ENCODE measurements at regions not wholly inside any gene's neighbourhood (a gene's known extent, or its start where the extent isn't known, plus 50 kb on each side); places are given as distances from the start of the nearest gene placed in this dataset.

DNA sequence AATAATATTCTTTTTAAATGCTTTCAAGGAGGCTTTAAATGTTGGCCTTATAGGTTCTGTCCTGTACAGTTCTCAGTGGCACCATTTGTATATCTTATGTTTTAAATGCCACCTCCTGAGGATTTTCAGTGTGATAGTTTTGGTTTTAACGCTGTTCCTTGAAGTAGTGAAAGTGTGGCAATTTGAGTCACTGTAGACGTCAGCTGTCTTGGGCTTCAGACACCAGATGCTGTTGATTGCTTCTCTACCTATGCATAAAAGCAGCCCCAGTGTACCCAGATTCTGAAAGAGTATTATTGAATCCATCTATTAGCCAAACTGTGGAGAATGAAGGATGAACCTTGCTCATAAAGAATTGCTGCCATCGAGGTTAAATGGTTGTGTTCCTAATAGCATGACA lies 316.8 kb upstream of the GBE1 start:
- no peak for TF ChIP-seq L3MBTL2 (conservative IDR thresholded peaks at IDR 0.05)
- no peak for TF ChIP-seq FOXA1 (IDR thresholded peaks at IDR 0.05)
- TF ChIP-seq BHLHE40 (IDR thresholded peaks at IDR 0.05; ENCODE audit: borderline replicate concordance): no peak
- no peak for TF ChIP-seq ZNF384 (IDR thresholded peaks at IDR 0.05)
- no peak for TF ChIP-seq NFRKB (IDR thresholded peaks at IDR 0.05)
- TF ChIP-seq CTBP1 (IDR thresholded peaks at IDR 0.05; ENCODE audit: borderline replicate concordance): no peak
- no peak for TF ChIP-seq FOXK2 (IDR thresholded peaks at IDR 0.05)
- TF ChIP-seq SUZ12 (IDR thresholded peaks at IDR 0.05): no peak
- TF ChIP-seq, protein P1, sequence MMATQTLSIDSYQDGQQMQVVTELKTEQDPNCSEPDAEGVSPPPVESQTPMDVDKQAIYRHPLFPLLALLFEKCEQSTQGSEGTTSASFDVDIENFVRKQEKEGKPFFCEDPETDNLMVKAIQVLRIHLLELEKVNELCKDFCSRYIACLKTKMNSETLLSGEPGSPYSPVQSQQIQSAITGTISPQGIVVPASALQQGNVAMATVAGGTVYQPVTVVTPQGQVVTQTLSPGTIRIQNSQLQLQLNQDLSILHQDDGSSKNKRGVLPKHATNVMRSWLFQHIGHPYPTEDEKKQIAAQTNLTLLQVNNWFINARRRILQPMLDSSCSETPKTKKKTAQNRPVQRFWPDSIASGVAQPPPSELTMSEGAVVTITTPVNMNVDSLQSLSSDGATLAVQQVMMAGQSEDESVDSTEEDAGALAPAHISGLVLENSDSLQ (IDR thresholded peaks at IDR 0.05): no peak
- TF ChIP-seq ARNT (IDR thresholded peaks at IDR 0.05): no peak
- TF ChIP-seq HDGF (IDR thresholded peaks at IDR 0.05; ENCODE audit: borderline replicate concordance): no peak

All from HEK293T (cell line).